GM23338 (cell line): ENCODE measurements at regions not wholly inside any gene's neighbourhood (a gene's known extent, or its start where the extent isn't known, plus 50 kb on each side); places are given as distances from the start of the nearest gene placed in this dataset.

Source experiments
- CREB1 ChIP-seq: fragments of 250-450 bp; sonication (Bioruptor Pico); IDR thresholded peaks from 2 replicates; pipeline ENCODE4 v1.5.0; 2020; ENCODE audit warnings: low read depth, mild to moderate bottlenecking, moderate library complexity
- EZH2 ChIP-seq: fragments of 200-600 bp; sonication (generic); IDR thresholded peaks from one replicate; pipeline ENCODE4 v1.8.0; 2017; ENCODE audit warnings: antibody characterized with exemption, mild to moderate bottlenecking, low read depth; ENCODE audit not compliant: unreplicated experiment
- EZH2phosphoT487 ChIP-seq: fragments of 200-600 bp; sonication (generic); IDR thresholded peaks from one replicate; pipeline ENCODE4 v1.8.1; 2018; ENCODE audit warnings: antibody characterized with exemption; ENCODE audit not compliant: unreplicated experiment
- JUNB ChIP-seq: IDR thresholded peaks from one replicate; pipeline ENCODE4 v1.6.1; 2016; ENCODE audit warnings: antibody characterized with exemption; ENCODE audit not compliant: unreplicated experiment
- POLR2AphosphoS5 ChIP-seq: IDR thresholded peaks from 2 replicates; pipeline ENCODE4 v1.6.1; 2016; ENCODE audit warnings: antibody characterized with exemption, low read depth
- ZNF114 ChIP-seq: fragments of 250-450 bp; sonication (Bioruptor Pico); IDR thresholded peaks from 2 replicates; pipeline ENCODE4 v1.5.0; 2020; ENCODE audit warnings: mild to moderate bottlenecking, moderate library complexity
- TF ChIP-seq, protein P1 (sequence below), 2 experiments: fragments of 200-600 bp in 1 of 2; sonication (generic) in 1 of 2; conservative IDR thresholded peaks; 2 replicates each; pipeline versions ENCODE4 v1.5.1 to v1.6.1; 2016 to 2017; ENCODE audit warnings: antibody characterized with exemption in 2 of 2, low read depth in 2 of 2, mild to moderate bottlenecking in 2 of 2, moderate library complexity in 1 of 2
- TF ChIP-seq, protein P2 (sequence below): IDR thresholded peaks from one replicate; pipeline ENCODE4 v1.6.1; 2018; ENCODE audit warnings: antibody characterized with exemption; ENCODE audit not compliant: unreplicated experiment
- TF ChIP-seq, protein P3 (sequence below): fragments of 250-450 bp; sonication (Bioruptor Pico); IDR thresholded peaks from 2 replicates; pipeline ENCODE4 v1.5.0; 2020; ENCODE audit warnings: mild to moderate bottlenecking, moderate library complexity

DNA sequence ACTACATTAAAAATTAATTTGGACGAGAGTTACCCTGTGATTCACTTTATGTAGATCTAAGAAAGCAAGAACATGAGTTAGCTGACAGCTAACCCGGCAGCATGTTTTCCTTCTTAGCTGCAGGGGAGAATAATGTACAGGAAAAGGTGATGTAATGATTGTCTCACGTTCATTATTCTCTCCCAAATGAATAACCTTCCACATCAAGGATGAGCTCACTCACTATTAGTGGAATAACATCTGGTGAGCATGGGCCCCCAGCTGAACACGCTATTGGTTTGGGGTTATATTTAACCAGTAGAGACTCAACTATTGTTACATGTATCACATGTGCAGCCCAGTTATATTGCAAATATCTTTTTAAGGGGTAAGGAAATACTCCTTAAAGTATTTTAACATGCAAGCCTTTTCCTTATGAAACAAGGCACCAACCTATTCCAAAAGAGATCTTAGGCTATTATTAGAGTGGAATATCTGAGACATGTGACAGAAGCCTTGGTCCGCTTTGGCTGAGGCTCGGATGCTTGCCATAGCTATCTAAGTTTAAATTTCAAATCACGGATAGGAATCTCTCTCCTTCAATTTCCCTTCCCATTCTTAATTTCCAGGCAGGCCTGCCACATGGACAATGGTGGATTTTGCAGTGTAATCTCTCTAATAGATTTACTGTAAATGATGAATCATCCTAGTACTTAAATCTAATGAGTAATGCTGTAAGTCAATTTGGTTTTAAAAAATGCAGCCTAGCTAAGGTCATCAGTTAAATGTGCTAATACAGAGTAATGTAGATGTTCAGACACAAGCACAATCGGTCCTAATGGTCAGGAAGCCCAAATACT is 99.0 kb upstream of the OTUD4 start:
- TF ChIP-seq, protein P1, sequence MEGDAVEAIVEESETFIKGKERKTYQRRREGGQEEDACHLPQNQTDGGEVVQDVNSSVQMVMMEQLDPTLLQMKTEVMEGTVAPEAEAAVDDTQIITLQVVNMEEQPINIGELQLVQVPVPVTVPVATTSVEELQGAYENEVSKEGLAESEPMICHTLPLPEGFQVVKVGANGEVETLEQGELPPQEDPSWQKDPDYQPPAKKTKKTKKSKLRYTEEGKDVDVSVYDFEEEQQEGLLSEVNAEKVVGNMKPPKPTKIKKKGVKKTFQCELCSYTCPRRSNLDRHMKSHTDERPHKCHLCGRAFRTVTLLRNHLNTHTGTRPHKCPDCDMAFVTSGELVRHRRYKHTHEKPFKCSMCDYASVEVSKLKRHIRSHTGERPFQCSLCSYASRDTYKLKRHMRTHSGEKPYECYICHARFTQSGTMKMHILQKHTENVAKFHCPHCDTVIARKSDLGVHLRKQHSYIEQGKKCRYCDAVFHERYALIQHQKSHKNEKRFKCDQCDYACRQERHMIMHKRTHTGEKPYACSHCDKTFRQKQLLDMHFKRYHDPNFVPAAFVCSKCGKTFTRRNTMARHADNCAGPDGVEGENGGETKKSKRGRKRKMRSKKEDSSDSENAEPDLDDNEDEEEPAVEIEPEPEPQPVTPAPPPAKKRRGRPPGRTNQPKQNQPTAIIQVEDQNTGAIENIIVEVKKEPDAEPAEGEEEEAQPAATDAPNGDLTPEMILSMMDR (conservative IDR thresholded peaks at IDR 0.05; ENCODE audit: low read depth in 2 of 2), result no peak
- TF ChIP-seq POLR2AphosphoS5, result no peak
- TF ChIP-seq CREB1 (CRISPR knock-in tag), result no peak
- no peak for TF ChIP-seq JUNB
- no peak for TF ChIP-seq EZH2phosphoT487
- no peak for TF ChIP-seq EZH2
- TF ChIP-seq ZNF114 (CRISPR knock-in tag), result no peak
- TF ChIP-seq, protein P2, sequence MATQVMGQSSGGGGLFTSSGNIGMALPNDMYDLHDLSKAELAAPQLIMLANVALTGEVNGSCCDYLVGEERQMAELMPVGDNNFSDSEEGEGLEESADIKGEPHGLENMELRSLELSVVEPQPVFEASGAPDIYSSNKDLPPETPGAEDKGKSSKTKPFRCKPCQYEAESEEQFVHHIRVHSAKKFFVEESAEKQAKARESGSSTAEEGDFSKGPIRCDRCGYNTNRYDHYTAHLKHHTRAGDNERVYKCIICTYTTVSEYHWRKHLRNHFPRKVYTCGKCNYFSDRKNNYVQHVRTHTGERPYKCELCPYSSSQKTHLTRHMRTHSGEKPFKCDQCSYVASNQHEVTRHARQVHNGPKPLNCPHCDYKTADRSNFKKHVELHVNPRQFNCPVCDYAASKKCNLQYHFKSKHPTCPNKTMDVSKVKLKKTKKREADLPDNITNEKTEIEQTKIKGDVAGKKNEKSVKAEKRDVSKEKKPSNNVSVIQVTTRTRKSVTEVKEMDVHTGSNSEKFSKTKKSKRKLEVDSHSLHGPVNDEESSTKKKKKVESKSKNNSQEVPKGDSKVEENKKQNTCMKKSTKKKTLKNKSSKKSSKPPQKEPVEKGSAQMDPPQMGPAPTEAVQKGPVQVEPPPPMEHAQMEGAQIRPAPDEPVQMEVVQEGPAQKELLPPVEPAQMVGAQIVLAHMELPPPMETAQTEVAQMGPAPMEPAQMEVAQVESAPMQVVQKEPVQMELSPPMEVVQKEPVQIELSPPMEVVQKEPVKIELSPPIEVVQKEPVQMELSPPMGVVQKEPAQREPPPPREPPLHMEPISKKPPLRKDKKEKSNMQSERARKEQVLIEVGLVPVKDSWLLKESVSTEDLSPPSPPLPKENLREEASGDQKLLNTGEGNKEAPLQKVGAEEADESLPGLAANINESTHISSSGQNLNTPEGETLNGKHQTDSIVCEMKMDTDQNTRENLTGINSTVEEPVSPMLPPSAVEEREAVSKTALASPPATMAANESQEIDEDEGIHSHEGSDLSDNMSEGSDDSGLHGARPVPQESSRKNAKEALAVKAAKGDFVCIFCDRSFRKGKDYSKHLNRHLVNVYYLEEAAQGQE, result no peak
- TF ChIP-seq, protein P3, sequence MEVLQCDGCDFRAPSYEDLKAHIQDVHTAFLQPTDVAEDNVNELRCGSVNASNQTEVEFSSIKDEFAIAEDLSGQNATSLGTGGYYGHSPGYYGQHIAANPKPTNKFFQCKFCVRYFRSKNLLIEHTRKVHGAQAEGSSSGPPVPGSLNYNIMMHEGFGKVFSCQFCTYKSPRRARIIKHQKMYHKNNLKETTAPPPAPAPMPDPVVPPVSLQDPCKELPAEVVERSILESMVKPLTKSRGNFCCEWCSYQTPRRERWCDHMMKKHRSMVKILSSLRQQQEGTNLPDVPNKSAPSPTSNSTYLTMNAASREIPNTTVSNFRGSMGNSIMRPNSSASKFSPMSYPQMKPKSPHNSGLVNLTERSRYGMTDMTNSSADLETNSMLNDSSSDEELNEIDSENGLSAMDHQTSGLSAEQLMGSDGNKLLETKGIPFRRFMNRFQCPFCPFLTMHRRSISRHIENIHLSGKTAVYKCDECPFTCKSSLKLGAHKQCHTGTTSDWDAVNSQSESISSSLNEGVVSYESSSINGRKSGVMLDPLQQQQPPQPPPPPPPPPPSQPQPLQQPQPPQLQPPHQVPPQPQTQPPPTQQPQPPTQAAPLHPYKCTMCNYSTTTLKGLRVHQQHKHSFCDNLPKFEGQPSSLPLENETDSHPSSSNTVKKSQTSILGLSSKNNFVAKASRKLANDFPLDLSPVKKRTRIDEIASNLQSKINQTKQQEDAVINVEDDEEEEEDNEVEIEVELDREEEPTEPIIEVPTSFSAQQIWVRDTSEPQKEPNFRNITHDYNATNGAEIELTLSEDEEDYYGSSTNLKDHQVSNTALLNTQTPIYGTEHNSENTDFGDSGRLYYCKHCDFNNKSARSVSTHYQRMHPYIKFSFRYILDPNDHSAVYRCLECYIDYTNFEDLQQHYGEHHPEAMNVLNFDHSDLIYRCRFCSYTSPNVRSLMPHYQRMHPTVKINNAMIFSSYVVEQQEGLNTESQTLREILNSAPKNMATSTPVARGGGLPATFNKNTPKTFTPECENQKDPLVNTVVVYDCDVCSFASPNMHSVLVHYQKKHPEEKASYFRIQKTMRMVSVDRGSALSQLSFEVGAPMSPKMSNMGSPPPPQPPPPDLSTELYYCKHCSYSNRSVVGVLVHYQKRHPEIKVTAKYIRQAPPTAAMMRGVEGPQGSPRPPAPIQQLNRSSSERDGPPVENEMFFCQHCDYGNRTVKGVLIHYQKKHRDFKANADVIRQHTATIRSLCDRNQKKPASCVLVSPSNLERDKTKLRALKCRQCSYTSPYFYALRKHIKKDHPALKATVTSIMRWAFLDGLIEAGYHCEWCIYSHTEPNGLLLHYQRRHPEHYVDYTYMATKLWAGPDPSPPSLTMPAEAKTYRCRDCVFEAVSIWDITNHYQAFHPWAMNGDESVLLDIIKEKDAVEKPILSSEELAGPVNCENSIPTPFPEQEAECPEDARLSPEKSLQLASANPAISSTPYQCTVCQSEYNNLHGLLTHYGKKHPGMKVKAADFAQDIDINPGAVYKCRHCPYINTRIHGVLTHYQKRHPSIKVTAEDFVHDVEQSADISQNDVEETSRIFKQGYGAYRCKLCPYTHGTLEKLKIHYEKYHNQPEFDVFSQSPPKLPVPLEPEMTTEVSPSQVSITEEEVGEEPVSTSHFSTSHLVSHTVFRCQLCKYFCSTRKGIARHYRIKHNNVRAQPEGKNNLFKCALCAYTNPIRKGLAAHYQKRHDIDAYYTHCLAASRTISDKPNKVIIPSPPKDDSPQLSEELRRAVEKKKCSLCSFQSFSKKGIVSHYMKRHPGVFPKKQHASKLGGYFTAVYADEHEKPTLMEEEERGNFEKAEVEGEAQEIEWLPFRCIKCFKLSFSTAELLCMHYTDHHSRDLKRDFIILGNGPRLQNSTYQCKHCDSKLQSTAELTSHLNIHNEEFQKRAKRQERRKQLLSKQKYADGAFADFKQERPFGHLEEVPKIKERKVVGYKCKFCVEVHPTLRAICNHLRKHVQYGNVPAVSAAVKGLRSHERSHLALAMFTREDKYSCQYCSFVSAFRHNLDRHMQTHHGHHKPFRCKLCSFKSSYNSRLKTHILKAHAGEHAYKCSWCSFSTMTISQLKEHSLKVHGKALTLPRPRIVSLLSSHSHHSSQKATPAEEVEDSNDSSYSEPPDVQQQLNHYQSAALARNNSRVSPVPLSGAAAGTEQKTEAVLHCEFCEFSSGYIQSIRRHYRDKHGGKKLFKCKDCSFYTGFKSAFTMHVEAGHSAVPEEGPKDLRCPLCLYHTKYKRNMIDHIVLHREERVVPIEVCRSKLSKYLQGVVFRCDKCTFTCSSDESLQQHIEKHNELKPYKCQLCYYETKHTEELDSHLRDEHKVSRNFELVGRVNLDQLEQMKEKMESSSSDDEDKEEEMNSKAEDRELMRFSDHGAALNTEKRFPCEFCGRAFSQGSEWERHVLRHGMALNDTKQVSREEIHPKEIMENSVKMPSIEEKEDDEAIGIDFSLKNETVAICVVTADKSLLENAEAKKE (CRISPR knock-in tag), result no peak
